ENCODE measurements at regions not wholly inside any gene's neighbourhood (a gene's known extent, or its start where the extent isn't known, plus 50 kb on each side); places are given as distances from the start of the nearest gene placed in this dataset.

DNA sequence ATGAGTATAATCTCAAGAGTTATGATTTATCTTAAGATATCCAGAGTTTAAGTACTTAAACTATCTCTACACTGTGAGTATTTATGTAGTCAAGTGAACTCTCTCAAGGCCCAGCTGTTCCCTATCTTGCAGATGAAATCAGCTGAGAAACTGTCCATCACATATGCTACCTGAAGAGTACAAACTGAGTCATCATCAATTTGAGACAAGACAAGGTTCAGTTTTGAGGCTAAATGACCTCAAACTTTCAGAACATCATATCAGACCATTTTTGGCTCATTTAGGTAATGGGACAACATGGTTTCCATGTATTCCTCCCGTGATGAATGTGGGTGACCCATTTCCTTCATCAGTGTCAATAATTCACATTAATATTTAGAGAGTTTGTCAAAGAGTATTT, 53.1 kb upstream of the AUTS2 start:
- Histone ChIP-seq H3K36me3 (ENCODE audit: insufficient read depth, low read length) (no peaks in the 10 kb centered on the region), H2AFZ (ENCODE audit: low read depth, low read length) (no peak overlapping the region), H3K27ac (ENCODE audit: low read length) (no peak overlapping the region), H3K4me2 (ENCODE audit: insufficient read depth, low read length) (no peak overlapping the region), H3K9ac (ENCODE audit: low read depth, low read length) (no peak overlapping the region), H3K4me3 (ENCODE audit: low read depth in 1 of 2, low read length in 2 of 2) (no peak overlapping the region), H3K27me3 (ENCODE audit: insufficient read depth, low read length, poor library complexity) (no peaks in the 10 kb centered on the region), H3K9me3 (ENCODE audit: insufficient read depth, low read length, severe bottlenecking) (peaks cover 2% of the 10 kb centered on the region), H3K4me1 (ENCODE audit: insufficient read depth, low read length) (no peaks in the 10 kb centered on the region), H4K20me1 (ENCODE audit: insufficient read depth, low read length) (no peaks in the 10 kb centered on the region), H3K79me2 (ENCODE audit: insufficient read depth, low read length) (no peaks in the 10 kb centered on the region)
- no peak for TF ChIP-seq EZH2 (IDR thresholded peaks at IDR 0.05; ENCODE audit: borderline replicate concordance, low read depth, low read length, severe bottlenecking)
- TF ChIP-seq, protein P1, sequence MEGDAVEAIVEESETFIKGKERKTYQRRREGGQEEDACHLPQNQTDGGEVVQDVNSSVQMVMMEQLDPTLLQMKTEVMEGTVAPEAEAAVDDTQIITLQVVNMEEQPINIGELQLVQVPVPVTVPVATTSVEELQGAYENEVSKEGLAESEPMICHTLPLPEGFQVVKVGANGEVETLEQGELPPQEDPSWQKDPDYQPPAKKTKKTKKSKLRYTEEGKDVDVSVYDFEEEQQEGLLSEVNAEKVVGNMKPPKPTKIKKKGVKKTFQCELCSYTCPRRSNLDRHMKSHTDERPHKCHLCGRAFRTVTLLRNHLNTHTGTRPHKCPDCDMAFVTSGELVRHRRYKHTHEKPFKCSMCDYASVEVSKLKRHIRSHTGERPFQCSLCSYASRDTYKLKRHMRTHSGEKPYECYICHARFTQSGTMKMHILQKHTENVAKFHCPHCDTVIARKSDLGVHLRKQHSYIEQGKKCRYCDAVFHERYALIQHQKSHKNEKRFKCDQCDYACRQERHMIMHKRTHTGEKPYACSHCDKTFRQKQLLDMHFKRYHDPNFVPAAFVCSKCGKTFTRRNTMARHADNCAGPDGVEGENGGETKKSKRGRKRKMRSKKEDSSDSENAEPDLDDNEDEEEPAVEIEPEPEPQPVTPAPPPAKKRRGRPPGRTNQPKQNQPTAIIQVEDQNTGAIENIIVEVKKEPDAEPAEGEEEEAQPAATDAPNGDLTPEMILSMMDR (IDR thresholded peaks at IDR 0.05; ENCODE audit: borderline replicate concordance, extremely low read depth, low read length, poor library complexity, severe bottlenecking) = no peak
- DNase-seq (no peak), ATAC-seq (ENCODE audit: insufficient read depth, low read depth) (no peak)

All from DND-41 (cell line).